ENCODE measurements at regions not wholly inside any gene's neighbourhood (a gene's known extent, or its start where the extent isn't known, plus 50 kb on each side); places are given as distances from the start of the nearest gene placed in this dataset.

DNA sequence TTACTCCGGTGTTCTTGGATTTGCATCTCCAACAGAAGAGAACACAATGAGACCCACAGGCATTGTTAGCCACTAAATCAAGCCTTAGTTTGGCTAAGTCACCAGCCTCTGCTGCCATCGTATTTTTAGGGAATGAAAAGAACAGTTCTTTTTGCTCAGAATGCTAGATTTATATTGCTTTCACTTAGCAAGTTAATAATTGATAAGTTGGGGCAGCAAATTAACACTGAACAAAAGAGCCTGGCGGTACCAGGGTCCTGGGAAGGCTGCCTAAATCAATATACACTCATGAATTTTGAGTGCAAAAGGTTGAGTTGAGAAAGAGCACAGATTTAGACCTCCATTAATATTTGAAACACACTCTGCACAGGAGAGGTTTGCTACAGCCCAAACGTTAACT, 767.7 kb downstream of the TYW1 start:
- TF ChIP-seq, protein P1, sequence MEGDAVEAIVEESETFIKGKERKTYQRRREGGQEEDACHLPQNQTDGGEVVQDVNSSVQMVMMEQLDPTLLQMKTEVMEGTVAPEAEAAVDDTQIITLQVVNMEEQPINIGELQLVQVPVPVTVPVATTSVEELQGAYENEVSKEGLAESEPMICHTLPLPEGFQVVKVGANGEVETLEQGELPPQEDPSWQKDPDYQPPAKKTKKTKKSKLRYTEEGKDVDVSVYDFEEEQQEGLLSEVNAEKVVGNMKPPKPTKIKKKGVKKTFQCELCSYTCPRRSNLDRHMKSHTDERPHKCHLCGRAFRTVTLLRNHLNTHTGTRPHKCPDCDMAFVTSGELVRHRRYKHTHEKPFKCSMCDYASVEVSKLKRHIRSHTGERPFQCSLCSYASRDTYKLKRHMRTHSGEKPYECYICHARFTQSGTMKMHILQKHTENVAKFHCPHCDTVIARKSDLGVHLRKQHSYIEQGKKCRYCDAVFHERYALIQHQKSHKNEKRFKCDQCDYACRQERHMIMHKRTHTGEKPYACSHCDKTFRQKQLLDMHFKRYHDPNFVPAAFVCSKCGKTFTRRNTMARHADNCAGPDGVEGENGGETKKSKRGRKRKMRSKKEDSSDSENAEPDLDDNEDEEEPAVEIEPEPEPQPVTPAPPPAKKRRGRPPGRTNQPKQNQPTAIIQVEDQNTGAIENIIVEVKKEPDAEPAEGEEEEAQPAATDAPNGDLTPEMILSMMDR (IDR thresholded peaks at IDR 0.05; ENCODE audit: insufficient read depth, low read depth, low read length): no peak
- TF ChIP-seq EZH2 (IDR thresholded peaks at IDR 0.05; ENCODE audit: insufficient read depth, low read length): no peak

All from astrocyte (in vitro differentiated cells and primary cell).